ENCODE measurements at regions not wholly inside any gene's neighbourhood (a gene's known extent, or its start where the extent isn't known, plus 50 kb on each side); places are given as distances from the start of the nearest gene placed in this dataset.

DNA sequence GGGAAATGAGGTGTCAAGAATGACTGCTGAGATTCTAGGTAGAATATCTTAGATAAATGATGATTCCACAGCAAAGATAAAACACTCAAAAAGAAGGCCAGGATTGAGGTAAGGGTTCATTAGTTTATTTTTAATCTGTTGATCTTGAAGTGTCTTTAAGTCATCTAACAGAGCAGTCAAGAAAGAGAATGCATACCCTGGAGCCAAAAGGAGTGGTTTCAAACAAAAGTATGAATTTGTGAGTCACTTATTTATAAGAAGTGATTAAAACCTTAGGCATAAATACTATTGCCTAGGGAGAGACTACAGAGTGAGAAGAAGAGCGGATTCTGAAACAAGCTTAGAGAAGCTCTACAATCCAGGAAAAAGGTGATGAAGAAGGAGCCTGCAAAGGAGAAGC, 541.0 kb downstream of the DTWD2 start:
- ChIA-PET POLR2A (ENCODE audit: unreplicated experiment) (no interaction called here), CTCF (no interaction called here)
- TF ChIP-seq, protein P1, sequence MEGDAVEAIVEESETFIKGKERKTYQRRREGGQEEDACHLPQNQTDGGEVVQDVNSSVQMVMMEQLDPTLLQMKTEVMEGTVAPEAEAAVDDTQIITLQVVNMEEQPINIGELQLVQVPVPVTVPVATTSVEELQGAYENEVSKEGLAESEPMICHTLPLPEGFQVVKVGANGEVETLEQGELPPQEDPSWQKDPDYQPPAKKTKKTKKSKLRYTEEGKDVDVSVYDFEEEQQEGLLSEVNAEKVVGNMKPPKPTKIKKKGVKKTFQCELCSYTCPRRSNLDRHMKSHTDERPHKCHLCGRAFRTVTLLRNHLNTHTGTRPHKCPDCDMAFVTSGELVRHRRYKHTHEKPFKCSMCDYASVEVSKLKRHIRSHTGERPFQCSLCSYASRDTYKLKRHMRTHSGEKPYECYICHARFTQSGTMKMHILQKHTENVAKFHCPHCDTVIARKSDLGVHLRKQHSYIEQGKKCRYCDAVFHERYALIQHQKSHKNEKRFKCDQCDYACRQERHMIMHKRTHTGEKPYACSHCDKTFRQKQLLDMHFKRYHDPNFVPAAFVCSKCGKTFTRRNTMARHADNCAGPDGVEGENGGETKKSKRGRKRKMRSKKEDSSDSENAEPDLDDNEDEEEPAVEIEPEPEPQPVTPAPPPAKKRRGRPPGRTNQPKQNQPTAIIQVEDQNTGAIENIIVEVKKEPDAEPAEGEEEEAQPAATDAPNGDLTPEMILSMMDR (conservative IDR thresholded peaks at IDR 0.05), result no peak
- no peak for TF ChIP-seq EZH2 (IDR thresholded peaks at IDR 0.05; ENCODE audit: low read depth)
- H3K36me3 ChIP-seq (ENCODE audit: low read depth), result no peaks in the 10 kb centered on the region
- no peaks in the 10 kb centered on the region for H3K79me2 ChIP-seq (ENCODE audit: low read depth)
- H3F3A ChIP-seq (ENCODE audit: insufficient read depth, low read depth), result no peaks in the 10 kb centered on the region
- no peaks in the 10 kb centered on the region for H3K4me1 ChIP-seq (replicated peaks; ENCODE audit: insufficient read depth)
- no peaks in the 10 kb centered on the region for H3K27me3 ChIP-seq (ENCODE audit: insufficient read depth, low read depth)
- DNase-seq, result no peak
- no peaks in the 10 kb centered on the region for H4K20me1 ChIP-seq (ENCODE audit: insufficient read depth)
- intact Hi-C loops (cut with micrococcal nuclease; ENCODE audit: unreplicated experiment), result no loop called here
- H3K4me3 ChIP-seq, result no peak overlapping the region
- BruUV-seq (replicated peaks), result no TSS peak
- no peak overlapping the region for H3K27ac ChIP-seq
- H3K9me2 ChIP-seq (ENCODE audit: insufficient read depth), result no peaks in the 10 kb centered on the region
- H3K4me2 ChIP-seq, result no peak overlapping the region
- H2AFZ ChIP-seq, result no peak overlapping the region
- no peaks in the 10 kb centered on the region for H3K9me3 ChIP-seq (ENCODE audit: insufficient read depth, low read depth)

DNA sequence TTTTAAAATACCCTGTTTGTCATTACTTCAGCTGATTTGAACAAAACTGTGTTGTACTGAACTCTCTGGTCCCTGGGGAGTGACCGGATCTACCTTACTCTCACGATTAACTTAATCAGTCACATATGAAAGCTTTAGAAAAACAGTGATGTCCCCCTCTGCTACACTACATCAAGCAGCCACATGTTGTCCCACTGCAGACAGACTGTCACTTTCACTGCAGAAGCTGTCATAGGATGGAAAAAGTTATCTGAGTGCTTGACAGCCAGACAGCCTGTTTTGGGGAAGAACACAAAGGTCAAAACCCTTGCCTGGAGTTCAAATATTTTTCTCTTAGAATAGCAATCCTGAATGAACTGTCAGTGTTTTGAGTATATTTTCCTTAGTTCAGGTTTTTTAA, 546.4 kb downstream of the DTWD2 start:
- H3K9me2 ChIP-seq (ENCODE audit: insufficient read depth), result no peaks in the 10 kb centered on the region
- H4K20me1 ChIP-seq (ENCODE audit: insufficient read depth), result no peaks in the 10 kb centered on the region
- H3K9me3 ChIP-seq (ENCODE audit: insufficient read depth, low read depth), result no peaks in the 10 kb centered on the region
- intact Hi-C loops (cut with micrococcal nuclease; ENCODE audit: unreplicated experiment), result no loop called here
- ChIA-PET POLR2A (ENCODE audit: unreplicated experiment) (no interaction called here), CTCF (no interaction called here)
- no peaks in the 10 kb centered on the region for H3K27me3 ChIP-seq (ENCODE audit: insufficient read depth, low read depth)
- H3K4me3 ChIP-seq, result no peak overlapping the region
- H3K36me3 ChIP-seq (ENCODE audit: low read depth), result no peaks in the 10 kb centered on the region
- H3K27ac ChIP-seq, result no peak overlapping the region
- no peaks in the 10 kb centered on the region for H3K79me2 ChIP-seq (ENCODE audit: low read depth)
- H3F3A ChIP-seq (ENCODE audit: insufficient read depth, low read depth), result no peaks in the 10 kb centered on the region
- H3K4me2 ChIP-seq, result no peak overlapping the region
- no peaks in the 10 kb centered on the region for H3K4me1 ChIP-seq (replicated peaks; ENCODE audit: insufficient read depth)
- no peak for DNase-seq
- BruUV-seq (replicated peaks), result no TSS peak
- TF ChIP-seq EZH2 (IDR thresholded peaks at IDR 0.05; ENCODE audit: low read depth), result no peak
- TF ChIP-seq, protein P1 (conservative IDR thresholded peaks at IDR 0.05), result no peak
- H2AFZ ChIP-seq, result no peak overlapping the region

DNA sequence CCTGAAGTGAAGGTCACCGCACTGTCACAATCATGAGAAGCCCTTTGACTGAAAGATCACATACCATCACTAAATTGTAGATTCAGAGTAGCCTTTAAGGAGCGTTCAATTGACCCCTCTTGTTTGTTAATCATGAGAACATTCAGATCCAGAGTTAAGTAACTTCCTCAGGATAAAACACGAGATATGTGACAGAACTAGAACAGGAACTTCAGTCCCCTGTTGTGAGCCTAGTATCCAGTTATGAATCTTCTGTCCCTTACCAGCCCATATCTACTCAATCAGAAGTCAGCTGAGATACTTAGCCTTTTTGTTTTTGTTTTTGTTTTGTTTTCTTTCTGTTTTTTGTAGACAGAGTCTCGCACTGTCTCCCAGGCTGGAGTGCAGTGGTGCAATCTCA, 547.3 kb downstream of the DTWD2 start:
- H3K4me1 ChIP-seq (replicated peaks; ENCODE audit: insufficient read depth), result no peaks in the 10 kb centered on the region
- no peak overlapping the region for H2AFZ ChIP-seq
- H3K4me2 ChIP-seq, result no peak overlapping the region
- ChIA-PET CTCF (no interaction called here), POLR2A (ENCODE audit: unreplicated experiment) (no interaction called here)
- no peak overlapping the region for H3K27ac ChIP-seq
- TF ChIP-seq, protein P1 (conservative IDR thresholded peaks at IDR 0.05), result no peak
- no peak for TF ChIP-seq EZH2 (IDR thresholded peaks at IDR 0.05; ENCODE audit: low read depth)
- no peaks in the 10 kb centered on the region for H3F3A ChIP-seq (ENCODE audit: insufficient read depth, low read depth)
- intact Hi-C loops (cut with micrococcal nuclease; ENCODE audit: unreplicated experiment), result no loop called here
- H3K27me3 ChIP-seq (ENCODE audit: insufficient read depth, low read depth), result no peaks in the 10 kb centered on the region
- DNase-seq, result no peak
- no TSS peak for BruUV-seq (replicated peaks)
- H3K9me3 ChIP-seq (ENCODE audit: insufficient read depth, low read depth), result no peaks in the 10 kb centered on the region
- H3K4me3 ChIP-seq, result no peak overlapping the region
- no peaks in the 10 kb centered on the region for H3K79me2 ChIP-seq (ENCODE audit: low read depth)
- no peaks in the 10 kb centered on the region for H3K36me3 ChIP-seq (ENCODE audit: low read depth)
- no peaks in the 10 kb centered on the region for H4K20me1 ChIP-seq (ENCODE audit: insufficient read depth)
- H3K9me2 ChIP-seq (ENCODE audit: insufficient read depth), result no peaks in the 10 kb centered on the region
